ENCODE measurements at regions not wholly inside any gene's neighbourhood (a gene's known extent, or its start where the extent isn't known, plus 50 kb on each side); places are given as distances from the start of the nearest gene placed in this dataset.

DNA sequence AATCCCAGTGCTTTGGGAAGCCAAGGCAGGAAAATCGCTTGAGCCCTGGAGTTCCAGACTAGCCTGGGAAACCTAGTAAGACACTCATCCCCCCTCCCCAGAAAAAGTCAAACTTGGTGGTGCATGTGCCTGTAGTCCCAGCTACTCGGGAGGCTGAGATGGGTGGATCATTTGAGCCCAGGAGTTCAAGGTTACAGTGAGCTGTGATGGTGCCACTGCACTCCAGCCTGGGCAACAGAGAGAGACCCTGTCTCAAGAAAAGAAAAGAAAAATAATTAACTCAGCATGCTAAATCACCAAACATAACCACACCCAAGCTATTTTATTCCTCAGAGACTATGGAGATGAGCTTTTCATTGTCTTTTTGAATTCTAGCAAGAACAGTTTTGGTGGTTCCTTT, 56.2 kb upstream of the SCEL start:
- Histone ChIP-seq H3F3A (replicated peaks; ENCODE audit: low read depth) (no peaks in the 10 kb centered on the region), H2AFZ (no peak overlapping the region), H3K27me3 (ENCODE audit: insufficient read depth) (no peaks in the 10 kb centered on the region), H3K36me3 (ENCODE audit: insufficient read depth) (no peaks in the 10 kb centered on the region), H3K9me2 (ENCODE audit: insufficient read depth) (no peaks in the 10 kb centered on the region), H3K79me2 (replicated peaks; ENCODE audit: insufficient read depth) (no peaks in the 10 kb centered on the region), H4K20me1 (replicated peaks; ENCODE audit: insufficient read depth) (no peaks in the 10 kb centered on the region), H3K4me3 (no peak overlapping the region), H3K27ac (ENCODE audit: low read depth) (peak overlapping the region; percentile 1; the same call in 1 of the 2 replicates), H3K4me1 (ENCODE audit: insufficient read depth) (peaks cover 28% of the 10 kb centered on the region), H3K4me2 (no peak overlapping the region)
- Mint-ChIP-seq H3K27me3 (ENCODE audit: insufficient read depth, low read depth, poor library complexity) (peaks cover 3% of the 10 kb centered on the region), H3K27ac (0 out of 2 replicates have a peak overlapping the region, but pooled peaks have one; percentile 56), H3K9me3 (peaks cover 7% of the 10 kb centered on the region; the same call in 2 of the 3 replicates), H3K4me3 (no peak overlapping the region), H3K36me3 (ENCODE audit: low read depth) (peaks cover 5% of the 10 kb centered on the region; the same call in 2 of the 3 replicates), H3K4me1 (peaks cover 40% of the 10 kb centered on the region)
- peak; percentile 28 for ATAC-seq
- TF ChIP-seq CTCF (conservative IDR thresholded peaks at IDR 0.05; ENCODE audit: low read depth in 2 of 2) = no peak
- no peak for TF ChIP-seq STAT1 (IDR thresholded peaks at IDR 0.05; ENCODE audit: unreplicated experiment)
- no peak for TF ChIP-seq EZH2phosphoT487 (IDR thresholded peaks at IDR 0.05; ENCODE audit: unreplicated experiment)
- TF ChIP-seq CREB1 (CRISPR knock-in tag; IDR thresholded peaks at IDR 0.05; ENCODE audit: low read depth) = no peak
- TF ChIP-seq, protein P1, sequence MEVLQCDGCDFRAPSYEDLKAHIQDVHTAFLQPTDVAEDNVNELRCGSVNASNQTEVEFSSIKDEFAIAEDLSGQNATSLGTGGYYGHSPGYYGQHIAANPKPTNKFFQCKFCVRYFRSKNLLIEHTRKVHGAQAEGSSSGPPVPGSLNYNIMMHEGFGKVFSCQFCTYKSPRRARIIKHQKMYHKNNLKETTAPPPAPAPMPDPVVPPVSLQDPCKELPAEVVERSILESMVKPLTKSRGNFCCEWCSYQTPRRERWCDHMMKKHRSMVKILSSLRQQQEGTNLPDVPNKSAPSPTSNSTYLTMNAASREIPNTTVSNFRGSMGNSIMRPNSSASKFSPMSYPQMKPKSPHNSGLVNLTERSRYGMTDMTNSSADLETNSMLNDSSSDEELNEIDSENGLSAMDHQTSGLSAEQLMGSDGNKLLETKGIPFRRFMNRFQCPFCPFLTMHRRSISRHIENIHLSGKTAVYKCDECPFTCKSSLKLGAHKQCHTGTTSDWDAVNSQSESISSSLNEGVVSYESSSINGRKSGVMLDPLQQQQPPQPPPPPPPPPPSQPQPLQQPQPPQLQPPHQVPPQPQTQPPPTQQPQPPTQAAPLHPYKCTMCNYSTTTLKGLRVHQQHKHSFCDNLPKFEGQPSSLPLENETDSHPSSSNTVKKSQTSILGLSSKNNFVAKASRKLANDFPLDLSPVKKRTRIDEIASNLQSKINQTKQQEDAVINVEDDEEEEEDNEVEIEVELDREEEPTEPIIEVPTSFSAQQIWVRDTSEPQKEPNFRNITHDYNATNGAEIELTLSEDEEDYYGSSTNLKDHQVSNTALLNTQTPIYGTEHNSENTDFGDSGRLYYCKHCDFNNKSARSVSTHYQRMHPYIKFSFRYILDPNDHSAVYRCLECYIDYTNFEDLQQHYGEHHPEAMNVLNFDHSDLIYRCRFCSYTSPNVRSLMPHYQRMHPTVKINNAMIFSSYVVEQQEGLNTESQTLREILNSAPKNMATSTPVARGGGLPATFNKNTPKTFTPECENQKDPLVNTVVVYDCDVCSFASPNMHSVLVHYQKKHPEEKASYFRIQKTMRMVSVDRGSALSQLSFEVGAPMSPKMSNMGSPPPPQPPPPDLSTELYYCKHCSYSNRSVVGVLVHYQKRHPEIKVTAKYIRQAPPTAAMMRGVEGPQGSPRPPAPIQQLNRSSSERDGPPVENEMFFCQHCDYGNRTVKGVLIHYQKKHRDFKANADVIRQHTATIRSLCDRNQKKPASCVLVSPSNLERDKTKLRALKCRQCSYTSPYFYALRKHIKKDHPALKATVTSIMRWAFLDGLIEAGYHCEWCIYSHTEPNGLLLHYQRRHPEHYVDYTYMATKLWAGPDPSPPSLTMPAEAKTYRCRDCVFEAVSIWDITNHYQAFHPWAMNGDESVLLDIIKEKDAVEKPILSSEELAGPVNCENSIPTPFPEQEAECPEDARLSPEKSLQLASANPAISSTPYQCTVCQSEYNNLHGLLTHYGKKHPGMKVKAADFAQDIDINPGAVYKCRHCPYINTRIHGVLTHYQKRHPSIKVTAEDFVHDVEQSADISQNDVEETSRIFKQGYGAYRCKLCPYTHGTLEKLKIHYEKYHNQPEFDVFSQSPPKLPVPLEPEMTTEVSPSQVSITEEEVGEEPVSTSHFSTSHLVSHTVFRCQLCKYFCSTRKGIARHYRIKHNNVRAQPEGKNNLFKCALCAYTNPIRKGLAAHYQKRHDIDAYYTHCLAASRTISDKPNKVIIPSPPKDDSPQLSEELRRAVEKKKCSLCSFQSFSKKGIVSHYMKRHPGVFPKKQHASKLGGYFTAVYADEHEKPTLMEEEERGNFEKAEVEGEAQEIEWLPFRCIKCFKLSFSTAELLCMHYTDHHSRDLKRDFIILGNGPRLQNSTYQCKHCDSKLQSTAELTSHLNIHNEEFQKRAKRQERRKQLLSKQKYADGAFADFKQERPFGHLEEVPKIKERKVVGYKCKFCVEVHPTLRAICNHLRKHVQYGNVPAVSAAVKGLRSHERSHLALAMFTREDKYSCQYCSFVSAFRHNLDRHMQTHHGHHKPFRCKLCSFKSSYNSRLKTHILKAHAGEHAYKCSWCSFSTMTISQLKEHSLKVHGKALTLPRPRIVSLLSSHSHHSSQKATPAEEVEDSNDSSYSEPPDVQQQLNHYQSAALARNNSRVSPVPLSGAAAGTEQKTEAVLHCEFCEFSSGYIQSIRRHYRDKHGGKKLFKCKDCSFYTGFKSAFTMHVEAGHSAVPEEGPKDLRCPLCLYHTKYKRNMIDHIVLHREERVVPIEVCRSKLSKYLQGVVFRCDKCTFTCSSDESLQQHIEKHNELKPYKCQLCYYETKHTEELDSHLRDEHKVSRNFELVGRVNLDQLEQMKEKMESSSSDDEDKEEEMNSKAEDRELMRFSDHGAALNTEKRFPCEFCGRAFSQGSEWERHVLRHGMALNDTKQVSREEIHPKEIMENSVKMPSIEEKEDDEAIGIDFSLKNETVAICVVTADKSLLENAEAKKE (CRISPR knock-in tag; IDR thresholded peaks at IDR 0.05) = no peak
- no peak for TF ChIP-seq JUNB (IDR thresholded peaks at IDR 0.05; ENCODE audit: unreplicated experiment)
- TF ChIP-seq EZH2 (IDR thresholded peaks at IDR 0.05; ENCODE audit: low read depth, unreplicated experiment) = no peak
- no peak for TF ChIP-seq ZNF331 (CRISPR knock-in tag; IDR thresholded peaks at IDR 0.05; ENCODE audit: low read depth)
- no peak for TF ChIP-seq NANOG (IDR thresholded peaks at IDR 0.05; ENCODE audit: borderline replicate concordance)
- no peak for TF ChIP-seq ETS1 (IDR thresholded peaks at IDR 0.05)
- TF ChIP-seq, protein P2, sequence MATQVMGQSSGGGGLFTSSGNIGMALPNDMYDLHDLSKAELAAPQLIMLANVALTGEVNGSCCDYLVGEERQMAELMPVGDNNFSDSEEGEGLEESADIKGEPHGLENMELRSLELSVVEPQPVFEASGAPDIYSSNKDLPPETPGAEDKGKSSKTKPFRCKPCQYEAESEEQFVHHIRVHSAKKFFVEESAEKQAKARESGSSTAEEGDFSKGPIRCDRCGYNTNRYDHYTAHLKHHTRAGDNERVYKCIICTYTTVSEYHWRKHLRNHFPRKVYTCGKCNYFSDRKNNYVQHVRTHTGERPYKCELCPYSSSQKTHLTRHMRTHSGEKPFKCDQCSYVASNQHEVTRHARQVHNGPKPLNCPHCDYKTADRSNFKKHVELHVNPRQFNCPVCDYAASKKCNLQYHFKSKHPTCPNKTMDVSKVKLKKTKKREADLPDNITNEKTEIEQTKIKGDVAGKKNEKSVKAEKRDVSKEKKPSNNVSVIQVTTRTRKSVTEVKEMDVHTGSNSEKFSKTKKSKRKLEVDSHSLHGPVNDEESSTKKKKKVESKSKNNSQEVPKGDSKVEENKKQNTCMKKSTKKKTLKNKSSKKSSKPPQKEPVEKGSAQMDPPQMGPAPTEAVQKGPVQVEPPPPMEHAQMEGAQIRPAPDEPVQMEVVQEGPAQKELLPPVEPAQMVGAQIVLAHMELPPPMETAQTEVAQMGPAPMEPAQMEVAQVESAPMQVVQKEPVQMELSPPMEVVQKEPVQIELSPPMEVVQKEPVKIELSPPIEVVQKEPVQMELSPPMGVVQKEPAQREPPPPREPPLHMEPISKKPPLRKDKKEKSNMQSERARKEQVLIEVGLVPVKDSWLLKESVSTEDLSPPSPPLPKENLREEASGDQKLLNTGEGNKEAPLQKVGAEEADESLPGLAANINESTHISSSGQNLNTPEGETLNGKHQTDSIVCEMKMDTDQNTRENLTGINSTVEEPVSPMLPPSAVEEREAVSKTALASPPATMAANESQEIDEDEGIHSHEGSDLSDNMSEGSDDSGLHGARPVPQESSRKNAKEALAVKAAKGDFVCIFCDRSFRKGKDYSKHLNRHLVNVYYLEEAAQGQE (IDR thresholded peaks at IDR 0.05; ENCODE audit: unreplicated experiment) = no peak
- no peak for TF ChIP-seq ZNF114 (CRISPR knock-in tag; IDR thresholded peaks at IDR 0.05)
- TF ChIP-seq POLR2AphosphoS5 (IDR thresholded peaks at IDR 0.05; ENCODE audit: low read depth) = no peak
- DNase-seq (ENCODE audit: low spot score) = no peak
